ENCODE measurements at regions not wholly inside any gene's neighbourhood (a gene's known extent, or its start where the extent isn't known, plus 50 kb on each side); places are given as distances from the start of the nearest gene placed in this dataset.

DNA sequence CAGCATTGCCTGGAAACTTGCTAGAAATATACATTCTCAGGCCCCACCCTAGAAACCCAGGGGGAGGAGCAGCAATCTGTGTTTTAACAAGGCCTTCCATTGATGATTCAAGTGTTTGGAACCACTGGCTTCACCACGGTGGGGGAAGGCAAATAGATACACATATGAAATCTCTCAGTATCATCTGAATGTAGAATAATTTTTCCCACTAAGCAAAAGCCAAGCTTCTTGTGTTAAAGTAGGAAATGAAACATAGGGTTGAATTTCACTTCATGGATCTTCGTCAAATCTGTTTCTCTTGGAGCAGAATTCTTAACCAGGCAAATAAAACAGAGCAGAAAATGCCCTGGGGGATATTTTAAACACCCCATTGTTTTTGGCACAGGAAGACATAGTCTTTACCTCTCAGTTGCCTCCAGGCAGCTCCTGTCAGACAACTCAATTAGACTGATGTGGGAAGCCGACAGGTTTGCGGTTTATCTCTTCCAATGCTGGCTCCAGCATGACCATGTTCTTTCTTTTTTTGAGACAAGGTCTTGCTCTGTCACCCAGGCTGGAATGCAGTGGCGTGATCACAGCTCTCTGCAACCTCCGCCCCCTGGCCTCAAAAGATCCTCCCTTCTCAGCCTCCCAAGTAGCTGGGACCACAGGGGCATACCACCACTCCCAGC, 213.0 kb downstream of the FOXO1 start:
- Histone ChIP-seq H3K4me3 (no peak overlapping the region), H4K20me1 (ENCODE audit: insufficient read depth, poor library complexity, severe bottlenecking) (no peaks in the 10 kb centered on the region), H3K27ac (no peak overlapping the region), H2AFZ (no peak overlapping the region), H3K27me3 (no peaks in the 10 kb centered on the region), H3K4me2 (no peak overlapping the region), H3K79me2 (no peaks in the 10 kb centered on the region), H3K4me1 (ENCODE audit: insufficient read depth) (no peaks in the 10 kb centered on the region), H3K36me3 (replicated peaks; ENCODE audit: insufficient read depth, low read depth) (no peaks in the 10 kb centered on the region), H3K9me2 (replicated peaks; ENCODE audit: insufficient read depth) (no peaks in the 10 kb centered on the region), H3K9me3 (ENCODE audit: low read depth) (no peaks in the 10 kb centered on the region)
- TF ChIP-seq EZH2 (IDR thresholded peaks at IDR 0.05; ENCODE audit: borderline replicate concordance) = no peak
- TF ChIP-seq, protein P1, sequence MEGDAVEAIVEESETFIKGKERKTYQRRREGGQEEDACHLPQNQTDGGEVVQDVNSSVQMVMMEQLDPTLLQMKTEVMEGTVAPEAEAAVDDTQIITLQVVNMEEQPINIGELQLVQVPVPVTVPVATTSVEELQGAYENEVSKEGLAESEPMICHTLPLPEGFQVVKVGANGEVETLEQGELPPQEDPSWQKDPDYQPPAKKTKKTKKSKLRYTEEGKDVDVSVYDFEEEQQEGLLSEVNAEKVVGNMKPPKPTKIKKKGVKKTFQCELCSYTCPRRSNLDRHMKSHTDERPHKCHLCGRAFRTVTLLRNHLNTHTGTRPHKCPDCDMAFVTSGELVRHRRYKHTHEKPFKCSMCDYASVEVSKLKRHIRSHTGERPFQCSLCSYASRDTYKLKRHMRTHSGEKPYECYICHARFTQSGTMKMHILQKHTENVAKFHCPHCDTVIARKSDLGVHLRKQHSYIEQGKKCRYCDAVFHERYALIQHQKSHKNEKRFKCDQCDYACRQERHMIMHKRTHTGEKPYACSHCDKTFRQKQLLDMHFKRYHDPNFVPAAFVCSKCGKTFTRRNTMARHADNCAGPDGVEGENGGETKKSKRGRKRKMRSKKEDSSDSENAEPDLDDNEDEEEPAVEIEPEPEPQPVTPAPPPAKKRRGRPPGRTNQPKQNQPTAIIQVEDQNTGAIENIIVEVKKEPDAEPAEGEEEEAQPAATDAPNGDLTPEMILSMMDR (IDR thresholded peaks at IDR 0.05; ENCODE audit: poor library complexity) = no peak
- TF ChIP-seq EZH2phosphoT487 (IDR thresholded peaks at IDR 0.05; ENCODE audit: low read depth, severe bottlenecking, unreplicated experiment) = no peak
- DNase-seq (ENCODE audit: low spot score) = no peak
- WGBS (ENCODE audit: low lambda C conversion rate, missing lambda C conversion rate) = 60% methylated on average over 6 of the region's 6 CpGs

DNA sequence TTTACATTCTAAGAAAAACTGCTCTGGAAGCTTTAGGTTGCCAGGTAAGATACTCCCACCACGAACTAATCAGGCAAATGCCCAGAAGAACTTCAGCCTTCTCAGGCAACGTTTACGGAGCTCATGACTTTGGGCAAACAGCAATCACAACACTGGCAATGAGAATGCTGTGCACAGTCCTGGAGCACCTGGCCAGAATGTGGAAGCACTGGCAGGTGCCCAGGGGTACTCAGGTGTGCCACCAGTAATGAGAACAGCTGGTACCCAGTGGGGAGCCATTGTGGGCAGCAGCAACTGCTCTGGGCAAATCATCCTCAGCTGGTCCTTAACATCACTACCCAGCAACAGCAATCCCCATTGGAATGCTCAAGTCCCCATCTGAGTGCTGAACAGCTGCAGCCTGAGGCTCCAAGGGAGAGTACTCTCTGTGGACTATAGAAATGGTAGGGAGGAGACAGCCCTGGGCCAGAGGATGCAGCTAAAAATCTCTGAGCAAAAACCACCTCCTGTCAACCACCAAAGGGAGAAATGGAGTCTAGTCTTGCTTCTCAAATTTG, 210.0 kb downstream of the FOXO1 start:
- no peak for TF ChIP-seq EZH2phosphoT487 (IDR thresholded peaks at IDR 0.05; ENCODE audit: low read depth, severe bottlenecking, unreplicated experiment)
- TF ChIP-seq EZH2 (IDR thresholded peaks at IDR 0.05; ENCODE audit: borderline replicate concordance) = no peak
- TF ChIP-seq, protein P1 (IDR thresholded peaks at IDR 0.05; ENCODE audit: poor library complexity) = no peak
- 56% methylated on average over 3 of the region's 3 CpGs for WGBS (ENCODE audit: low lambda C conversion rate, missing lambda C conversion rate)
- no peaks in the 10 kb centered on the region for H3K4me1 ChIP-seq (ENCODE audit: insufficient read depth)

DNA sequence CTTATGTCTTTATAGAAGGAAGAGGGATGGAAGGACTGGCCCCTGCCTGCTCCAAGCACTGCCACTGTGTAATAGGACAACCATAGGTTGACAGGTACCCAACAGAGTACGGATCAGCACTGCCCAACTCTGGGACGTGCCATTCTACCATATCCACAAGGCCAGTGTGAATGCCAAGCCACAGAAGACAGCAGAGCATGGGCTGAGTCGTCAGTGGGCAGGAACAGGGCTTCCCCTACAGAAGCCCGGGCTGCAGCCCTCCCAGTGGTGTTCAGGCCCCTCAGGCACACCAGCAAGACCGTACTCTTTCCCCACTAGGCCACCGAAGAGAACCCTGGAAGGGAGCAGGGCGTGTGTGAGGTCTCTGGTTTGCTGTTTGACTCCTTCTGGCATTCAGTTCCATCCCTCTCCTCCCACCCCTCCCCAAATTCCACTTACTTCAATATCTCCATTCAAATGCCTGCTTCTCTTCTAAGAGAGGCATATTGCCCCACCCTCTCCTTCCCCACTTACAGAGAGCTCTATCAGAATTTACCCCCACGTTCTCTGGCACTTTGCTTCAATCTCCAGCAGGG, 209.4 kb downstream of the FOXO1 start:
- H3K9me3 ChIP-seq (ENCODE audit: low read depth) = no peaks in the 10 kb centered on the region
- H3K4me3 ChIP-seq = no peak overlapping the region
- no peaks in the 10 kb centered on the region for H3K36me3 ChIP-seq (replicated peaks; ENCODE audit: insufficient read depth, low read depth)
- H3K4me1 ChIP-seq (ENCODE audit: insufficient read depth) = no peaks in the 10 kb centered on the region
- no peak for DNase-seq (ENCODE audit: low spot score)
- 76% methylated on average over 8 of the region's 8 CpGs for WGBS (ENCODE audit: low lambda C conversion rate, missing lambda C conversion rate)
- H2AFZ ChIP-seq = no peak overlapping the region
- H3K27me3 ChIP-seq = no peaks in the 10 kb centered on the region
- H4K20me1 ChIP-seq (ENCODE audit: insufficient read depth, poor library complexity, severe bottlenecking) = no peaks in the 10 kb centered on the region
- no peaks in the 10 kb centered on the region for H3K9me2 ChIP-seq (replicated peaks; ENCODE audit: insufficient read depth)
- no peak overlapping the region for H3K27ac ChIP-seq
- H3K4me2 ChIP-seq = no peak overlapping the region
- H3K79me2 ChIP-seq = no peaks in the 10 kb centered on the region
- TF ChIP-seq, protein P1 (IDR thresholded peaks at IDR 0.05; ENCODE audit: poor library complexity) = no peak
- TF ChIP-seq EZH2phosphoT487 (IDR thresholded peaks at IDR 0.05; ENCODE audit: low read depth, severe bottlenecking, unreplicated experiment) (no peak), EZH2 (IDR thresholded peaks at IDR 0.05; ENCODE audit: borderline replicate concordance) (no peak)

More for the DNA sequence above, 210.0 kb downstream of the FOXO1 start:
- H3K27ac ChIP-seq = no peak overlapping the region
- no peaks in the 10 kb centered on the region for H3K27me3 ChIP-seq
- H3K36me3 ChIP-seq (replicated peaks; ENCODE audit: insufficient read depth, low read depth) = no peaks in the 10 kb centered on the region
- no peaks in the 10 kb centered on the region for H3K9me3 ChIP-seq (ENCODE audit: low read depth)
- no peaks in the 10 kb centered on the region for H3K9me2 ChIP-seq (replicated peaks; ENCODE audit: insufficient read depth)
- H4K20me1 ChIP-seq (ENCODE audit: insufficient read depth, poor library complexity, severe bottlenecking) = no peaks in the 10 kb centered on the region
- H3K79me2 ChIP-seq = no peaks in the 10 kb centered on the region
- H3K4me3 ChIP-seq = no peak overlapping the region
- no peak for DNase-seq (ENCODE audit: low spot score)
- no peak overlapping the region for H3K4me2 ChIP-seq
- no peak overlapping the region for H2AFZ ChIP-seq
